ENCODE measurements at regions not wholly inside any gene's neighbourhood (a gene's known extent, or its start where the extent isn't known, plus 50 kb on each side); places are given as distances from the start of the nearest gene placed in this dataset.
"Not testable (repeated sequence)": the region's sequence is repeated elsewhere in the genome, so short reads cannot be mapped to it uniquely, and the experiment has no call there.

GRCh38 chrX:123788193-123788592, 55.3 kb upstream of the THOC2 start:
- DNase-seq = peak in 1 of 2 donors; percentile 11

GRCh38 chrX:123788744-123789143, 55.9 kb upstream of the THOC2 start:
- no peak for DNase-seq

GRCh38 chrX:123797543-123798447, 62.1 kb upstream of the XIAP start:
- DNase-seq = no peak

- not testable (repeated sequence) for DNase-seq
These were observed 61.0 kb upstream of the XIAP start for GRCh38 chrX:123798706-123799430.

- no peak for DNase-seq
These were observed 58.0 kb upstream of the XIAP start for GRCh38 chrX:123801901-123802300.

- peak; percentile 46 to 48 for DNase-seq
These were observed 56.4 kb upstream of the XIAP start for GRCh38 chrX:123803331-123803983.

- DNase-seq = not testable (repeated sequence)
These were observed 55.9 kb upstream of the XIAP start for GRCh38 chrX:123803984-123804365.

GRCh38 chrX:123807835-123808416, 51.9 kb upstream of the XIAP start:
- DNase-seq = no peak

- DNase-seq = no peak
These were observed 49.9 kb upstream of the XIAP start for GRCh38 chrX:123809854-123810375.
